Activated naive CD4-positive, alpha-beta T cell (primary cell): ENCODE measurements at regions not wholly inside any gene's neighbourhood (a gene's known extent, or its start where the extent isn't known, plus 50 kb on each side); places are given as distances from the start of the nearest gene placed in this dataset.

Source experiments
- DNase-seq, 4 experiments: peaks; one replicate each; lab custom pipeline; 2025; lab: John Stamatoyannopoulos, UW

DNA sequence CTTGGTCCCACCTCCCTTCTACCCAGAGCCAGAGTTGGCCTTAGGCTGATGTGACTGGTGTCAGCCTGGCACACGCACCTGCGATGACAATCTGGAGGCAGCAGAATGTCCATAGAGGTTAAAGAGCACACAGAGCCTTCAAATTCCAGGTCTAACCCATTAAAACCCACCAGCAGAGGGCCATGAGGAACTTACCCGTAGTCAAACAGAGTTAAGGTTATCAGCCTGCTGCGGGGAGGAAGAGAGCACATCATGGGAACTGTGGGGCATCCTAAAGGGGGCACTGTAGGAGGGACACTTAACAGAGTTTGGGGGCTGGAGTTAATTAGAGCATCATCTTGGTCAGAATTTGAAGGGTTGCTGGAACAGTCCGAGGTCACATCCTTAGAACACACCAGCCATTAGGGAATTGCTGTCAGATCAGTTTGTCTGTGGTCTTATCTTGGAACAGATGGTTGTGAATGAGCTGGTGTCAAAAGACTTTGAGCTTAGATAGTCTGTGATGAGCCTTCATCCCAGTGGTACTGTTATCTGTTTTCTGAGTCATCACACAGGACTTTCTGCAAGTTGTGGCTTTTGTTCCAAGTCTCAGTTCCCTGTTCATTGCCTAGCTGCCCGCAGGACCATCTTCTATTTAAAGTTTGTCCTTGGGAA is 248.6 kb downstream of the LOXHD1 start:
- no peak for DNase-seq

DNA sequence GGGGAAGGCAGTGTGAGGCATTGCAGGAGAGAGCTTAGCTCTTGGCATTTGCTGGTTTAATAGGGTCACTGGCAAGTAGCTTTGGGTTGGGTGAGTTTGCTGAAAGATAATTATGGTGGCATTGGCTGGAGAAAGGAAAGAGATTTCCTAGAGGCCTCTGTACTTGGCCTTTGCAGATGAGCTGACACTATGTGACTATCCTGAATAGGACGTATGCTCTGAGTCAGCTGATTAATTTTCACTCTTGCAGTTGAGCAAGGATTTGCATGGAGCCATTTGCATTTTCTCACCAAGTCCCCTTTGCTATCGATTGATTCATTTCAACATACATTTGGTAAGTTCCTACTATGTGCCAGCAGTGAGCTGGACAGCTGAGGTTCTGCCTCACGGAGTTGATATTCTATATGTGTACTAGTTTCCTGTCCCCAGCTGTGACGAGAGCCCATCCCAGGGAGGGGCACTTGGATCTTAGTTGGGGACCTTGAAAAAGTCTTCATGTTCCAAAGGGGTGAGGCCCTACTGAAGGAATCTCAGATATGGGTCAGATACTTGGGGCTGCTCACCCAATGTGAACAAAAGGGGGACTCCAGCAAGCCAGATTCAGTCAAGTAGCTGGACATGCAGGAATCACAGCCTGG is 245.7 kb downstream of the LOXHD1 start:
- no peak for DNase-seq

DNA sequence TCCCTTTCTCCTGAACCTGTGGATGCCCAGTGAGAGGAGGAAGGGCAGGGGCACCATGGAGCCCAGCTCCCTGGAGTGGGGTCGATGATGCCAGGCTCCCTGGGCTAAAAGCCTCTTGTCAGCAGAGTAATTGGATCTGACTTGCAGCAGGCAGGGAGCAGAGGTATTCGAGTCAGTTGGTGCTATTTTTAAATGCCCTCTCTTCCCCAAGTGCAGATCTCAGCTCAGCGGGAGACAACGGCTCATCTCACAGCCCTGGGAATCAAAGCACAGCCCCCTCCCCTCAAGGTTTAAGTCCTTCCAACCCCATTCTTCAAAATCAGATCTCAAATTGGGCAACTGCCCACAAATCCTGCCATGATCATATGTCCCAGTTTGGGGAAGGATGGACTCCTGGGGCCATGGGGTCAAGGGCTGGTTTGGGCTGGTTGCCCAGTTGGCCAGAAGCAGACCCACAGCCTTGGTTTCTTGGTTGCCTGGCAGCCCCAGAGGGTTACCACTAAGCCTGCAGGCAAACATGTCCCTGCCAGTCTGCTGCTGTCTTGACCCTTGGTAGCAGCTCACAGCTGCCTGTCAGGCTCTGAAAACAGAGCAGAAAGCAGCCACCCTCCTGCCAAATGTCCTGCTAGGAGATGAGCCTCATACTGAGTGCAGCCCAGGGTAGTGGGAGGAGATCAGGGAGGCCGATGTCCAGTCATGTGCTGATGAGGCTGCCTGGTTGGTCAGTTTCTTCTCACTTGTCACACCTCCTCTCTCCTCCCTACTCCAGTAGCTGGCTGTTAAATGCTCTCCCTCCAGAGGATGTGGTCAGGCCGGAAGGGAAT is 244.9 kb downstream of the LOXHD1 start:
- no peak for DNase-seq

GRCh38 chr18:46412916-46413315 is 244.1 kb downstream of the LOXHD1 start:
- no peak for DNase-seq

- no peak for DNase-seq
These were observed 243.3 kb downstream of the LOXHD1 start for GRCh38 chr18:46413684-46414083.

DNA sequence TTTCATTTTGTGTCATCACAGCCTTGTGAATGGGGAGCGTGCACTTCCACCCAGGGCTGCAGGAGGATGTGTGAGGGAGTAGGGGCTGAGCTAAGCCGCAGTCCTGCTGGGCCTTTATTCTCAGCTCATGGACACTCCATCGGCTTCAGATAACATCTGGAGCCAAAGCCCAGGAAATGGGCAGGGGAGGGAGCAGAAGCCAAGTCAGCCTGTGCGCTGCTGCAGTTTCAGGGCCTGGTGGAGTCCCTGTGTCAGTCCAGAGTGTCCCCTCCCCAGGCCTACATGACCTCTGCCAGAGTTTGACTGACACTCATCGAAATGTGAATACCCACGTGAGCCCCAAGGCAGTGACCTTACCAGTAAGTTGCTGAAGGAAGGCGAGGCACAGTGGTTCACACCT is 242.2 kb downstream of the LOXHD1 start:
- DNase-seq, result no peak

DNA sequence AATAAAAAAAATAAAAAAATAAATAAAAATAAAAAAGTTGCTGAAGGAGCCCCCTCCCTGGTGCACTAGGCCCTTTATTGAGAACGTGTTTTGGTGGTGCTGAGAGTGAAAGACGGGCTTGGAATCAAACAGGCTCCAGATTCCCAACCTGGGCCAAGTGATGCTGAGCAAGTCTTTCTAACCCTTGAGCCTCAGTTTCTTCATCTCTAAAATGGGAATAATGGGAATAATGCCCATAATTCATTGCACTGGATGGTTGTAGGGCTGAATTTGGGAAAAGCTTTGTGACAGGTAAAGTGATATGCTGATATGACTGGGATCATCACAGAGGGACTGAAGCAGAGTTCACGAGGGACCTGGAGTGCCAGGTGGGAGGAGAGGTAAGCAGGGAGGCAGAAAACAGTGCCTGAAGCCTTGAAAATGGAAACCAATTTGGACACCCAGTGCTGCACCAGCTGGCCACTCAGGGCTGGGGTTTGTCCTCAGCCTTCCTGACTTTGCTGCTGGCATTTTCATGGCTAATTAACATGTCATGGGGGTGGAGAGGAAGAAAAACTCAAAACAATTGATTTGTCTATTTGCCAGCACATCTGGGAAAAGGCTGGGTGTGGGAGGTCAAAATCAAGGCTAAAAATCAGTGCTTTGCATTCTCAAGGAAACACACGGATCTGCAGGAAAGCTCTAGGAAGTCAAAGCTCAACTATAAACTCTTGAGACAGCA is 241.3 kb downstream of the LOXHD1 start:
- no peak for DNase-seq

DNA sequence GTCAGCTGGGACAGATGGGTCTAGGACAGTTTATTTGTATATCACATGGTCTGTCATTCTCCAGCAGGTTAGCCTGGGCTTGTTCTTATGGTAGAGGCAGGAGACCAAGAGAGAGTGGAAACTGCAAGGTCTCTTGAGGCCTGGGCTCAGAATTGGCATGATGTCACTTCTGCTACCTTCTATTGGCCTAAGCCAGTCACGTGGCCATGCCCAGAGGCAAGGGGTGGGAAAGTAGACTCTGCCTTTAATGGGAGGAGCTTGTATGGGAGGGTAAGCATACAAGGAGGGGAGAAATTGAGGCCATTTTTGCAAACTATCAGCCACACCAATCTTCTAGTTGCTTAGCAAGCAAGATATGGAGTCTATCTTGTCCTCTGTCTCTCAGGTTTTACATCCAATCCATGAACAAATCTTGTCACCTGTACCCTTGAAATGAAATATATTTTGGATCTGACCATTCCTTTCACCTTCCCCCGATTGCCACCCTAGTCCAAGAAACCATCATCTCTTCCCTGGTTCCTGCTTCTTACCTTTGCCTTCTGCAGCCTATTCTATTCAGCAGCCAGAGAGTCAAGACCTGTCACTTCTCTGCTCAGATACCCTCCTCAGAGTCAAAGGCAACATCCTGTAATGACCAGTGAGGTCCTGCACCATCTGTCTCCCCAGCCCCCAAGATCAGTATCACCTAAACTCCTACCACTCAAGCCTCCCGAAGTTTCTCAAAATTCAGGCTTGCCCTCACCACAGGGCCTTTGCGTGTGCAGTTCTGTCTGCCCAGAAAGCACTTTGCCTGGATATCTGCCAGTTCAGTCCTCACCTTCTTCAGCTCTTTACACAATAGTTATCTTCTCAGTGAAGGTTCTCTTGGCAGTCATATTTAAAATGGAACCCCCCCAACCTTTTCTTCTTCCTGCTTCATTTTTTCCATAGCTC is 240.0 kb downstream of the LOXHD1 start:
- DNase-seq, result no peak

DNA sequence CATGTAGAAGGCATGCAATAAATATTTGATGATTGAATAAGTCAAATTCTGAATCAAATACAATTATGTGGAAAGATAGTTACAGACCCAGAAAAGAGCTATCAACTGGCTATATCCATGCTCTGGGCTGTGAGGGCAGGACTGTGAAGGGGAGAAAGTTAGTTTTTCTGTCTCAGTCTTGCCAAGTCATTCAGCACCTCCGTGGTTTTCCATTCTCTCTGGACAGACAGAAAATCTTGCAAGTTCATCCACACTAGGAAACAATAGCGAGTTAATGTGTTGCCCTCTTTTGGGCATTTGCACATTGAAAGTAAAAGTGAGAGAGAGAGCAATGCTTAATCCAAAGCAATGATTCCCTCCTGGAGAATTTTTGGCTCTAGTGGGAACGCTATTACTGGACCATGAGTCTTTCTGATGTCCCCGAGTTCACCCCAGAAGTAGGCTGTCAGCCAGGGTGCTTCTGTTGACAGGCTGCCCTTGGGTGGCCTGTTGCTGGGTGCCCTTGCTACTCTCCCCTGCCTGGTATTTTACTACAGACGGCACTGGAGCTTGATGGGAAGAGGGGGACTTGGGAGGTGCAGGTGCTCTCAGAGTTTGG is 238.3 kb downstream of the LOXHD1 start:
- DNase-seq, result no peak

DNA sequence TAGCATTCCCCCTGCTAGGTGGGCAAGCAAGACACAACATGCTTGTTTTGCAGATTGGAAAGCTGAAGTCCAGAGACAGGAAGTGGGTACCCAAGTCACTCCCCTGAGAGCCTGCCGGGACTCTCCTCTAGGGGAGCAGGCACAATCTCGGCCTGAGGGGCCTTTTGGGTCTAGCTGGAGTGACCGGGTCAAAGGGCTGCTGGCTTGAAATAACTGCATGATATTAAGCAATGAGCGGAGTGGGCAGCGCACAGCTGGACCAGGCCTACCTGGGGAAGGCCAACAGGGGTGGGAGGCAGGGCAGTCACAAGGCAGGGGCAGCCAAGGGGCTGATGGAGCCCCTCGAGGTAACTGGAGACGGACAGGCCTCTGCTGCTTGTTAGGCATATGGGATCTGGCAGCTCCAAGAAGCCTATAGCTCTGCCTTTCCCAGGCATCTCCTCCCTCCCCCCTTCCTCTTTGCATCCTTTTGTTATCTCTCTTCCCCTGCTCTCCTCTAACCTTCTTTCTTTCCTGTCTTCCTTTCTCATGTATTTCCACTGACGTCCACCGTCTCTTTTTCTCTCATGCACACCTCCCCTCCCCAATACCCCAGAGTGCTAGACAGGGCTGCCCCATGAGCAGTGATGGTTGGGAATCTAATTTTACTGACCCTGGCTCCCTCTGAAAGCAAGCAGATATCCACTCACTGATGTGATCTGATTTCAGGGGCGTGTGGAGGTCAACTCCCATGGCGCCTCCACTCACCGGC is 237.5 kb downstream of the LOXHD1 start:
- DNase-seq, result no peak

DNA sequence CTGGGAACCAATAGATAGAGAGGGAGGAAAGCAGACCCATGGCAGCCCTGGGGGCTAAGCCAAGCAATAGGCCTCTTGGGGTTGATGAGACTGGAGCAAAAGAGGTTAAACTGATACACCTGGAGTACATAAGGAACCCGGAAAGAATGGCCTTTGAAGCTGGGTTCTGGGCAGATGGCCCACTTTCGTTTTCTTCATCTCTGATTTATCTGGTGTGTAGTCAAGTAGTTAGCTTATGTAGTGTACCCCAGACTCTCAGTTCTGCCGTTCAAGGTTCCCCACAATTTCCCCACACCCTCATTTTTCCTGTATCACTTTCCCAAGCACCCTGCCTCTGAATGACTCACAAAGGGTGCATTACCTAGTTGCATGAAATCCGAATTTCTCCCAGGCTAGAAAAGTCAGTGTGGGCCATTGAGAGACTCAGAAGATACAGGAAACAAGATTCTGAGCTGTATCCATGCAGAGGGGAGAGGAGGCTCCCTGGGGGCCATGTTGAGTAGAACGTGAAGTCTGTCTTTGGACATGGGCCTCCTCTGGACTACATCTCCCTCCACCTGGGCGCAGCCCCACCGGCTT is 235.0 kb downstream of the LOXHD1 start:
- no peak for DNase-seq

GRCh38 chr18:46422552-46423055 is 234.4 kb downstream of the LOXHD1 start:
- DNase-seq, result no peak

DNA sequence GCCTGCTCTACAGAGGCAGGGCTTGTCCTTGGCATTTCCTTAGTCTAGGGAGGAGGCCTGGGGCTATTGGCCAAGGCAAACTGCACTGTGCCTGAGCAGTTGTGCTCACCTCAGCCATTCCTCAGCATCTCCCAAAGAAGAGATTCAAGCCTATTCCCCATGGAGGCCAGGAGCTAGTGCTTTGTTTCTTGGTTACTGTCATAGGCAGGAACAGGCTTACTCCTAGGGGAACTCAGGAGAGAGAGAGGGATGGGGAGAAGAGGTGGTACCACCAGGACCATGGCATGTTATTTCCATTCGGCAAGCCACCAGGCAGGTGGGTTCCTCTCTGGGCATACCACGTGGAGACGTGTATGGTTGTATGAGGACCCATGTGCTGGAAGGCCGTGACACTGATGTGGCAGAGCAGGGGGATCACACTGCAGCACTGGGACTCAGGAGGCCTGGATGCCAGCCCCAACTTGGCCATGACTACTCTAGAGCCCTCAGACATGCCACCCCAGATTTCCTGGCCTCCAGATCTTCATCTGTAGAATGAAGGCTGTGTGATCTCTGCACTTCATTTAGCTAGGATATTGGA is 233.7 kb downstream of the LOXHD1 start:
- no peak for DNase-seq

DNA sequence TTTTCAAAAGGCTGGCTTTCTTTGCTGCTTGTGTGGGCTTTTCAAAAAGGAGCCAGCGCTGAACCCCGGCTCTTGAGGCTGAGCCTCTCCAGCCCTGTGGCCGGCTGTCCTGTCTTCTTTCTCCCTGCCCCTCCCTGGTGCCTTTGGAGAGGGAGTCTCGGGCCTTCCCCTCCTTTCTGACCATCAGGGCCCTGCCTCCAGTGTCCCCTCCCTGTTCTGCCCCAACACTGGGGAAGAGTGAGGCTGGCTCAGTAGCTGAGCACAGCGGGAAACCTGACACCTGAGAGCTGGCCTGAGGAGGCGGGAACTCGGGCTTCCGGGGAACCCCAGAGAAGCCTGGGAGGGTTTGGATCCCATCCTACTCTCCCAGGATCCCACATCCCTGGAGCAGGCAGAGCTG is 232.1 kb downstream of the LOXHD1 start:
- DNase-seq, result no peak

DNA sequence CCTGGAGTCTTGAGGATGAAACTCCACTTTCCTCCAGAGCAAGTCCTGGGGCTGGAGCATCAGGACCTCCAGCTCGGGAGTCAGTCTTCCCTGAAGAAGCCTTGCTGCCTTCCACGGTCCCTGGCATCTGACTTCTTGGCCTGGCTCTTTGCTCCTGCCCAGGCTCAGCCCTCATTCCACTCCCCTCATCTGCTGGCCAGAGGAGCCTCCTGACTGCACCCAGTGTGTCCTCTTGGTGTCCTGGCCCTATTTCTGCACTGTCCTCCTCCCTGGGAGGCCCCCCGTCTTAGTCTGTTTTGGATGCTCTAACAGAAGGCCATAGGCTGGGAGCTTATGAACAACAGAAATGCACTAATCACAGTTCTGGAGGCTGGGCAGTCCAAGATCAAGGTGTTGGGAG is 231.5 kb downstream of the LOXHD1 start:
- no peak for DNase-seq

DNA sequence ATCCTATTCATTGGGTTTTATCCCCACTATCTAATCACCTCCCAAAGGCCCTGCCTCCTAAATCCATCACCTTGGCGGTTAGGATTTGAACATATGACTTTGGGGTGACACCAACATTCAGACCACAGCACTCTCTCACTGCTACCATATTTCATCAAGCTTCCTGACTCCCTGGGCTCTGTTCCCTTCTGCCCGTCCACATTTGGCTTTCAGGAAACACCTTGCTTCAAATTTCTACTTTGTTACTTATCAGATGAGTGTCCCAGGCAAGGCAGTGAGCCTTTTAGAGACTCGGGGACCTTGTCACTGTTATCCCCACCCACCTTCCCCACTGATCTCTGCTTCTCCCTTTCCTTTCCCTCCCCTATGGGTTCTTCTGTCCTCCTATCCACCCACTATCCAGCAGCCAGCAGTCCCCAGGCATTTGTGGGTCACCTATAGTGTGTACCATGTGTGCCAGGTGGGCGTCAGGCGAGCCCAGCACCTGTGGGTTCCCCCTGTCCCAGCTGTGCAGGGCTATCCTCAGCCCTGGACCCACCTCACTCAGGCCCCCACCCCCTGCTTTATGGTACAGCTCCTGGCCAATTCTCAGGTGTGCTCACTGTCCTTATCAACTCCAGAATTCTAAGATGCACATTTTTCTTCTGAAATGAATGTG is 230.9 kb downstream of the LOXHD1 start:
- DNase-seq, result no peak

DNA sequence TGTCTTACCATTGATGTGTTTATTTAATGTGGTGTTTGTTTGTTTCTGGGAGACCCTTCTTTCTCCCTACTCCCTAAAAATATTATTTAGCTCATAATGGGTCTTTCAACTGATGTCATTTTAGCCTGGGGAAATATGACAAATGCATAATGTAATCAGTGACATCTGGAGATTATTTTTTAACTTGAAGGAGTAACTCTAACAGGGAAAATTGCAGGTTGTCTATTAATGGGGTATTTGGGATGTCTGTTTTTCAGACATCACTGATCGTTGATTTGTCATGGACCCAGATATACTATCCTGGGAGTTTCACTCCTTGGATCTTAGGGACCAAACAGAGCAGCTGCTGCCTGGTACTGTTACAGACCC is 230.4 kb downstream of the LOXHD1 start:
- DNase-seq, result no peak
